ENCODE measurements at regions not wholly inside any gene's neighbourhood (a gene's known extent, or its start where the extent isn't known, plus 50 kb on each side); places are given as distances from the start of the nearest gene placed in this dataset.
A peak's percentile ranks its signal among the peaks of the same experiment; 100 is the strongest.

DNA sequence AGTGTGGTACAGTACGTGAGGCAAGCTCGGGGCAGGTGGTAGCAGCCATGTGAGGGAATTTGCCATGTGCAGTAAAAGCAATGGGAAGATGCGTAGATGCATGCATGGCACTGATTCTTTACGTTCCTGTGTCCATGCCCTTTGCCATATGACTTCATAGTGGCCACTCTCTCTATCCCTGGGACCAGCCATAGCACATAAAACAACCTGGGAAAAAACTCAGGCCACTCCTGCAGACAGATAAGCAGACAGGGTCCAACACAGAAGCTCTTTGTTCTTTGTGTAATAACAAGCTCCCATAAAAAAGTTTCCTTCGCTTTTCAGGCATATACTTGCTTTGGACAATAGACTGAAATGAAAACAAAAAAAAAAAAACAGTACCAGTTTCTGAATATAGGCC is 622.4 kb upstream of the POM121L12 start:
- no peaks in the 10 kb centered on the region for H3K36me3 ChIP-seq (ENCODE audit: low read depth)
- TF ChIP-seq, protein P1, sequence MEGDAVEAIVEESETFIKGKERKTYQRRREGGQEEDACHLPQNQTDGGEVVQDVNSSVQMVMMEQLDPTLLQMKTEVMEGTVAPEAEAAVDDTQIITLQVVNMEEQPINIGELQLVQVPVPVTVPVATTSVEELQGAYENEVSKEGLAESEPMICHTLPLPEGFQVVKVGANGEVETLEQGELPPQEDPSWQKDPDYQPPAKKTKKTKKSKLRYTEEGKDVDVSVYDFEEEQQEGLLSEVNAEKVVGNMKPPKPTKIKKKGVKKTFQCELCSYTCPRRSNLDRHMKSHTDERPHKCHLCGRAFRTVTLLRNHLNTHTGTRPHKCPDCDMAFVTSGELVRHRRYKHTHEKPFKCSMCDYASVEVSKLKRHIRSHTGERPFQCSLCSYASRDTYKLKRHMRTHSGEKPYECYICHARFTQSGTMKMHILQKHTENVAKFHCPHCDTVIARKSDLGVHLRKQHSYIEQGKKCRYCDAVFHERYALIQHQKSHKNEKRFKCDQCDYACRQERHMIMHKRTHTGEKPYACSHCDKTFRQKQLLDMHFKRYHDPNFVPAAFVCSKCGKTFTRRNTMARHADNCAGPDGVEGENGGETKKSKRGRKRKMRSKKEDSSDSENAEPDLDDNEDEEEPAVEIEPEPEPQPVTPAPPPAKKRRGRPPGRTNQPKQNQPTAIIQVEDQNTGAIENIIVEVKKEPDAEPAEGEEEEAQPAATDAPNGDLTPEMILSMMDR (IDR thresholded peaks at IDR 0.05): no peak
- H3K4me1 ChIP-seq (ENCODE audit: low read depth): no peaks in the 10 kb centered on the region
- ATAC-seq: peak; percentile 77
- peak in 1 of 3 donors; percentile 4 for DNase-seq
- intact Hi-C loops (cut with DNase I, micrococcal nuclease): no loop called here
- H3K4me3 ChIP-seq: no peak overlapping the region
- H3K9me3 ChIP-seq: no peaks in the 10 kb centered on the region

DNA sequence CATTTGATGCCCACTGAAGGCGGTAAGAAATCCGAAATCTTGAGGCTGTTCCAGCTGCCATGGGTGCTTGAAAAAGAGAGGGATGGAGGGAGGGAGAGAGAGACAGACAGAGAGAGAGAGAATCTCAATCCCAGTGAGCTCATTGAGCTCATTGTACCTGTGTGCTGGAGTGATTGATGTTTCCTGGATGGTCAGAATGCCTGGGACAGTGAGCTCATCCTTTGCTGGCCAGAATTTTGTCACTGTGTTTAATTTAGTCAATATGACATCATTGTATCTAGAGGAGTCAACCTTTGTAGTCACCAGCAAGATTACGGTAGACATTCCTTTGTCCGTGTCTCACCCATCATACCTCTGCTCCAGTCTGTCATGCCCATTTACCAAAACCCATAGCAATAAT is 625.4 kb upstream of the POM121L12 start:
- DNase-seq: no peak
- TF ChIP-seq, protein P1 (IDR thresholded peaks at IDR 0.05): no peak
- H3K4me1 ChIP-seq (ENCODE audit: low read depth): no peaks in the 10 kb centered on the region
- H3K4me3 ChIP-seq: no peak overlapping the region
- H3K36me3 ChIP-seq (ENCODE audit: low read depth): no peaks in the 10 kb centered on the region
- ATAC-seq: no peak
- H3K9me3 ChIP-seq: no peaks in the 10 kb centered on the region
- intact Hi-C loops (cut with DNase I, micrococcal nuclease): no loop called here

DNA sequence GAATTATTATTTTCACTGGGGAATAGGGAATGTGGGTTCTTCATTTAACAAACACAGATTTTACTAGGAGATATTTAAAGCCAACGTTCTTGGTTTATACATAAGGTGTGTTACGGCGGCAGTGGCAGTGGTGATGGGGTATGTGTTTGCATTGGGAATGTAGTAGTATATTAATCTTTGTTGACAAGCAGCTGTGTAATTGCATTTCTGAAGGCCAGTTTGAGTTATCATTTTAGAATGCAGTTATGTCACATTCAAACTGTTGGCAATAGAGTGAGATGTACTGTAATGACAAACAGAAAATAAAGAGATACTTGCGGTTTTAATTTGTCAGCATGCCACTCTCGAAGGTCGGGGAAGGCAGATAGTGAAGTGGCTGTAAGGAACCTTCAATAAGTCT is 628.6 kb upstream of the POM121L12 start:
- intact Hi-C loops (cut with DNase I, micrococcal nuclease): no loop called here
- no peak for ATAC-seq
- Histone ChIP-seq H3K4me1 (ENCODE audit: low read depth) (no peaks in the 10 kb centered on the region), H3K9me3 (no peaks in the 10 kb centered on the region), H3K4me3 (no peak overlapping the region), H3K36me3 (ENCODE audit: low read depth) (no peaks in the 10 kb centered on the region)
- TF ChIP-seq, protein P1 (IDR thresholded peaks at IDR 0.05): no peak
- DNase-seq: no peak

DNA sequence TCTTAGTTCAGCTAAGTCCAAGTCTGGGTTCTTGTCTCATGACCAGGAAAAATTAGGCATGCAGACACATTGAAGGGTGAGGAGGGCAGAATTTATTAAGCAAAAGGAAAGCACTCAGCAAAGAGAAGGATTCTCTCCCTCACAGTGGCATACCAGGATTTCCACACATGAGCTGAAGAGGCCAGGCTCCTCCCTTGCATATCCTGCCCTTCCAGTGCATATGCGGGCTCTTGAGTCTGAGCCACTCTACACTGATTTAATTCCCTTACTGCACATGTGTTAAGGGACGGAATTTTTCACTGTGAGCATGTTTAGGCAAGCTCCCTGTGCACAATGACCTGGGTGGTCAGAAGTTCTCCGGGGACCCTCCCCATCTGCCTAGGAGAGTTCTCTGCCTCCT is 652.7 kb upstream of the POM121L12 start:
- Histone ChIP-seq H3K4me3 (no peak overlapping the region), H3K9me3 (no peaks in the 10 kb centered on the region), H3K4me1 (ENCODE audit: low read depth) (no peaks in the 10 kb centered on the region), H3K36me3 (ENCODE audit: low read depth) (no peaks in the 10 kb centered on the region)
- DNase-seq (no peak), ATAC-seq (no peak)
- intact Hi-C loops (cut with DNase I, micrococcal nuclease): no loop called here
- TF ChIP-seq, protein P1 (IDR thresholded peaks at IDR 0.05): no peak

DNA sequence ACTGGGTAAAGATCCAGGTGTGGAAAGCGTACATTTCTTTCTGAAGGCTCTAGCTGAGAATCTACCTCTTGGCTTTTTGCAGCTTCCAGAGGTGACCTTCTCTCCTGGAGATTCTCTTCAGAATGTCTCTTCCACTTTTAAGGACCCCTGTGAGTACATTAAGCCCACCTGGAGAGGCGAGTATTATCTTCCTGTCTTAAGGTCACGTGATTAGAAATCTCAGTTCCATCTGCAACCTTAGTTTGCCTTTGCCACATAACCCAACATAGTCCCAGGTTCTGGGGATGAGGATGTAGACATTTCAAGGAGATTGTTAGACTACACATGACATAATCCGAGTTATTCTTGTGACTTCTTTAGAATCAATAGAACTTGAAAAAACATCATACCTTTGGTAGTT is 665.5 kb upstream of the POM121L12 start:
- intact Hi-C loops (cut with DNase I, micrococcal nuclease): no loop called here
- no peak overlapping the region for H3K4me3 ChIP-seq
- no peaks in the 10 kb centered on the region for H3K36me3 ChIP-seq (ENCODE audit: low read depth)
- no peak for DNase-seq
- TF ChIP-seq, protein P1 (IDR thresholded peaks at IDR 0.05): no peak
- no peaks in the 10 kb centered on the region for H3K4me1 ChIP-seq (ENCODE audit: low read depth)
- ATAC-seq: no peak
- H3K9me3 ChIP-seq: no peaks in the 10 kb centered on the region

DNA sequence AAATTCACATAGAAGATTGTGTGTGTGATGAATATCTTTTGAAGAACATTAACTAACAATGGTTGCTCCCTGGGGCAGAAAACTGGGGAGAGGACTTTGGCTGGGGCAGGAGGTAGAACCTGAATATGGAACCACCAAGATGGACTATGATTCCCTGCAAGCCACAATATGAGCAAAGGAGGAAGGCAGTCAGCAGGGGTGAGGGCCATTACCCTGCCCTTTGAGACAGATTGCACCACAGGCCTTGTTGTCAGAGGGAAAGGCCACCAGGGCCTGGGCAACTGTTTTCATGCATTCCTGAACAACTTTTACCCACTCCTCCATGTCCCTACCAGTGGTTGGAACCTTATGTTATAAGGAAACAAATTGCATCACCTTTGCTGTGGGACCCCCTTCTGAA is 670.1 kb upstream of the POM121L12 start:
- intact Hi-C loops (cut with DNase I, micrococcal nuclease): no loop called here
- H3K4me3 ChIP-seq: no peak overlapping the region
- H3K4me1 ChIP-seq (ENCODE audit: low read depth): no peaks in the 10 kb centered on the region
- H3K36me3 ChIP-seq (ENCODE audit: low read depth): no peaks in the 10 kb centered on the region
- H3K9me3 ChIP-seq: no peaks in the 10 kb centered on the region
- ATAC-seq (no peak), DNase-seq (no peak)
- TF ChIP-seq, protein P1 (IDR thresholded peaks at IDR 0.05): no peak
